Natural killer cell treated with Interleukin-12 subunit alpha and Interleukin-12 subunit beta and Interleukin-15 and Interleukin-18, amount 100 ng/mL, for 72 hours (primary cell): ENCODE measurements at regions not wholly inside any gene's neighbourhood (a gene's known extent, or its start where the extent isn't known, plus 50 kb on each side); places are given as distances from the start of the nearest gene placed in this dataset.

Experiments
- ATAC-seq, 2 donors: fragments of 150-1000 bp; cut with Tn5 transposase in 1 of 2; sonication (Bioruptor Pico), chemical (Tn5 transposase) in 1 of 2; 2 replicates each; pipeline ENCODE4 v1.10.0; 2021
- DNase-seq: peaks from one replicate; pipeline ENCODE4 v3.0.0; 2022; ENCODE audit warnings: low spot score
- H3K27ac Mint-ChIP-seq, 2 donors: 1 replicate in 1 of 2; 2 replicates in 1 of 2; pipeline ENCODE4 v1.8.0; 2022; ENCODE audit warnings: mixed read lengths in 2 of 2, mild to moderate bottlenecking in 1 of 2, moderate library complexity in 1 of 2
- H3K27me3 Mint-ChIP-seq, 2 donors: 1 replicate in 1 of 2; 2 replicates in 1 of 2; pipeline ENCODE4 v1.8.0; 2022; ENCODE audit warnings: mixed read lengths in 2 of 2
- H3K36me3 Mint-ChIP-seq: one replicate; pipeline ENCODE4 v1.8.0; 2022; ENCODE audit warnings: mixed read lengths
- H3K4me1 Mint-ChIP-seq, 2 donors: 1 replicate in 1 of 2; 2 replicates in 1 of 2; pipeline ENCODE4 v1.8.0; 2022; ENCODE audit warnings: low read depth in 2 of 2, mixed read lengths in 2 of 2, mild to moderate bottlenecking in 1 of 2
- H3K4me3 Mint-ChIP-seq: one replicate; pipeline ENCODE4 v1.8.0; 2022; ENCODE audit warnings: mixed read lengths
- H3K9me3 Mint-ChIP-seq: 2 replicates; pipeline ENCODE4 v1.8.0; 2022; ENCODE audit warnings: mixed read lengths

DNA sequence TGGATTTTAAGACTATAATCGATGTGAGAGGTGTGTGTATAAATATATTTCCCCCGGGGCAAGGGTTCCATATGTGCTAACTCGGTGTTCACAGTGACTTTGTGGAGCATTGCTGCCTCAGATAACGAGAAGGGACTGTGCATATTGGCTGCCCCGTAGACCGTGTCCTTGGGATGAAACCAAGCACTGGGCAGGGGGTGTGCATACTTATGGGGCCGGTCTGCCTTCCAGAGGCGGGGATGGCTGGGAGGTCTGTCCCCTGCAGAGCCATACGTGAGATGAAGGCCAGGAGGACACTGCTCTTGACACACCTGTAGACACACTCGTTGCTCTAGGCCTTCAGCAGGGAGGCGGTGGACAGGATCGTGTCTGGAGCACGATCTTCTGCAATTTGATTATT is 56.0 kb upstream of the ZNF354A start:
- DNase-seq (no peak), ATAC-seq (no peak)
- Mint-ChIP-seq H3K27ac (no peak overlapping the region), H3K27me3 (no peaks in the 10 kb centered on the region), H3K9me3 (no peaks in the 10 kb centered on the region), H3K4me1 (no peaks in the 10 kb centered on the region), H3K4me3 (no peak overlapping the region), H3K36me3 (no peaks in the 10 kb centered on the region)

DNA sequence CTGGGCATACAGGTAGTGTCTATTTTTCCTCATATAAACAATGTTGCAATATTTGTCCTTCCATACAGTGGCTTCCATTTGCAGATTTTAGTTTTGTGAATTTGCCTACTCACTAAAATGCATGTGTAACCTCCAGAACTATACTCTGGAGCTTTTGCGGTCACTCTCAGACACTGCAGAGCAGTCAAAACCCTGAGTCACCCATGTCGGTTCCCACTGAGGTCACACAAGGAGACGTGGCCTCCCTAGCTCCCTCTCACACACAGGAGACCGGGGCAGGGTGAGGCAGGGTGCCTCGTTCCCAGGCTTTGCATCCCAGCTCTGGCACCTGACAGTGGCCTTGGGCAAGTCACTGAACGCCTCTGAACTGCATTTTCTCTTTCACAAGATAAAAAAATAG is 55.5 kb upstream of the ZNF354A start:
- Mint-ChIP-seq H3K4me3 (no peak overlapping the region), H3K4me1 (no peaks in the 10 kb centered on the region), H3K27ac (no peak overlapping the region), H3K36me3 (no peaks in the 10 kb centered on the region), H3K27me3 (no peaks in the 10 kb centered on the region), H3K9me3 (no peaks in the 10 kb centered on the region)
- ATAC-seq (no peak), DNase-seq (no peak)

DNA sequence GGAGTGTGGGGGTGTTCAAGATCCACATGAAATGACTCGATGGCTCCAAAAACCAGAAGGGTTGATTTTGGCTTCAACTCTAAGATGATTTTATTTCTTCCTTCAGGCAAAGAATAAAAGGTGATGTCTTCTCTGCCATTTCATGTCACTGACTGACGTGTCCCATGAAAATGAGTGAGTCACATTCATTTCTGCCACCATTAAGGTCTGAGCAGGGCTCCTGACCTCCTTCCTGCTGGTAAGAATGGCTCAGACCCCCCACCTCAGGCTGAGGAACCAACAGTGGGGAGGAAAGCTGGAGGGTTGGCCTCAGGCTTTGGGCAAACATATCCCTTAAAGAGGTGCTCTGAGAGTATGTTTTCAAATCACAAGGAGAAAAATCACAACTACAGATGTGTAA is 53.9 kb upstream of the ZNF354A start:
- Mint-ChIP-seq H3K9me3 (no peaks in the 10 kb centered on the region), H3K4me3 (no peak overlapping the region), H3K4me1 (no peaks in the 10 kb centered on the region), H3K36me3 (no peaks in the 10 kb centered on the region), H3K27me3 (no peaks in the 10 kb centered on the region), H3K27ac (no peak overlapping the region)
- ATAC-seq = no peak
- DNase-seq = no peak

DNA sequence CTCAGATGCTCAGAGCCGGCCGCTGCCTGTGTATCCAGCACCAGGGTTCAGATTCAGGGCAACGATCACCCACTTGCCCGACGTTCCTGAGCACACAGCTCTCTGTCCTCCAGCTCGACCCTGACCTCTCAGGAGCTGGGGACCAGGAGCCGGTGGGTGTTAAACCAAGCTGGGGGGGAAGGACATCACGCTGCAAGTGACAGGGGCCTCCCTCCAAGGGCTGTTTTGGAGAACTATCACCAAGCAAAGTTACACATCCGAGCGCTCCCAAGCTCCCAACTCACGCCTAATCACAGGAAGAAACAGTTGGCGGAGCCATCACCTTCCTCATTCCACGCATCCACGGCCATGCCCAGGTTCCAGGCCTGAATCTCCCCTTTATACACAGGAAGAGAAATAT is 51.5 kb upstream of the ZNF354A start:
- DNase-seq (no peak), ATAC-seq (no peak)
- Mint-ChIP-seq H3K27ac (no peak overlapping the region), H3K4me1 (no peaks in the 10 kb centered on the region), H3K9me3 (no peaks in the 10 kb centered on the region), H3K4me3 (no peak overlapping the region), H3K36me3 (no peaks in the 10 kb centered on the region), H3K27me3 (no peaks in the 10 kb centered on the region)

DNA sequence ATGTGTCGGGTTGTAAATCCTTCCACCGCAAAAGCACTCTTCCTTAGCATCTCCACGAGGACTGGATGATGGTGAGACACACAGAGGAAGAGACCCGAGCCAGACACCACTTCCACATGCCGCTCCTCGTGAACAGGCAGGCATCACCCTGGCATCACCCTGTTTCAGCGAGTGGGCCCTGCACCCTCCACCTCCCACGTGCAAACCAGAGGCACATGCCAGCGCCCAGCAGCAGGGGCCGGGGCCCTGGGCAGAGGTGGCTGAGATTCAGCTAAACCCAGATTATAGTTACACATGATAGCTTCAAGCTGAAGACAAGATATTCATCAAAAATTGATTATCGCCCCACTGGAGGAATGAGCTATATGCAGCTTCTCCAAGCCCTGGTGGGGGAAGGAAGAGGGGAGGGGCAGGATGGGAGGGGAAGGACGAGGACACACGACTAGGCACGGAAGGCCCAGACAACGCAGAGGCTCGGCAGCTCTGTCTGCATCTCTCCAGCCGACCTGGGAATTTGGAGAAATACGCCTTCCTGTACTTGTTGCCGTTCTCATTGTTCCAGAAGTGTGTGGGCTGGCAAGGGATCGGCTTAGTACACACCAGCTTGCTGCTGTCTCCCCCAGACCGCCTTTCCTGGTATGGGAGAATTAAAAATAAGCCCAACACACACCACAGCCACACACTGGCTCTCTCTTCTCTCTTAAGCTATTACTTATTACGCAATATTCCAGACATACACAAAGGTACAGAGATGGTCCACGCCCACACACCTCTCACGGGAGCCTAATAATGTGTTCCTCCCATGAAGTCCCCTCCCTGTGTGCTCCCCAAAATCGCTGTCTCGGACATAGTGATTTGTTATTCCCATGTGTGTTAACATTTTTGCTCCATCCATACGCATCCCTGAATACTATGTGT is 50.4 kb upstream of the ZNF354A start:
- Mint-ChIP-seq H3K27ac (no peak overlapping the region), H3K27me3 (no peaks in the 10 kb centered on the region), H3K36me3 (no peaks in the 10 kb centered on the region), H3K4me3 (no peak overlapping the region), H3K4me1 (no peaks in the 10 kb centered on the region), H3K9me3 (no peaks in the 10 kb centered on the region)
- DNase-seq (no peak), ATAC-seq (no peak)
